PC-3 (cell line): ENCODE measurements at regions not wholly inside any gene's neighbourhood (a gene's known extent, or its start where the extent isn't known, plus 50 kb on each side); places are given as distances from the start of the nearest gene placed in this dataset.

Experiments
- ATAC-seq: fragments of 200-7000 bp; cut with Tn5 transposase; 2 replicates; pipeline ENCODE4 v1.9.1; 2020; ENCODE audit warnings: mild to moderate bottlenecking, moderate library complexity
- BruUV-seq: library from RNA; stranded (reverse); fragments of 400-500 nt; replicated peaks from 2 replicates; lab custom pipeline; 2021; lab: Mats Ljungman, UMichigan
- CTCF ChIA-PET: fragments of 300-600 bp; sonication (Branson Sonifier 250); formaldehyde crosslinking; loops from one replicate; lab custom pipeline; 2022; ENCODE audit warnings: antibody characterized with exemption; lab: Charles Lee
- POLR2A ChIA-PET: fragments of 300-600 bp; sonication (Branson Sonifier 250); formaldehyde crosslinking; loops from one replicate; lab custom pipeline; 2022; ENCODE audit warnings: antibody characterized with exemption; ENCODE audit not compliant: unreplicated experiment; lab: Charles Lee
- DNase-seq: peaks from one replicate; pipeline ENCODE4 v3.0.0-alpha.2; 2015
- H2AFZ ChIP-seq: fragments of 300-600 bp; sonication (generic); 2 replicates; pipeline ENCODE4 v1.6.0; 2016; ENCODE audit warnings: antibody characterized with exemption, low read length
- H3F3A ChIP-seq: fragments of 300-600 bp; sonication (generic); one replicate; pipeline ENCODE4 v1.6.0; 2017; ENCODE audit warnings: antibody characterized with exemption, low read length, control low read depth, mild to moderate bottlenecking; ENCODE audit not compliant: unreplicated experiment
- H3K27ac ChIP-seq: fragments of 300-600 bp; sonication (generic); 2 replicates; pipeline ENCODE4 v1.5.1; 2016; ENCODE audit warnings: mild to moderate bottlenecking, low read length
- H3K27me3 ChIP-seq: fragments of 300-600 bp; sonication (generic); 2 replicates; pipeline ENCODE4 v1.6.1; 2016; ENCODE audit warnings: low read length, mixed read lengths
- H3K36me3 ChIP-seq: fragments of 300-600 bp; sonication (generic); 2 replicates; pipeline ENCODE4 v1.6.1; 2016; ENCODE audit warnings: low read depth, mixed run types, low read length, mixed read lengths
- H3K4me1 ChIP-seq: fragments of 300-600 bp; sonication (generic); 2 replicates; pipeline ENCODE4 v1.5.1; 2016; ENCODE audit warnings: low read length; ENCODE audit not compliant: insufficient read depth
- H3K4me2 ChIP-seq: fragments of 300-600 bp; sonication (generic); 2 replicates; pipeline ENCODE4 v1.6.0; 2016; ENCODE audit warnings: low read length
- H3K4me3 ChIP-seq: fragments of 300-600 bp; sonication (generic); 2 replicates; pipeline ENCODE4 v1.5.1; 2016; ENCODE audit warnings: mild to moderate bottlenecking, low read length, mixed read lengths
- H3K79me2 ChIP-seq: fragments of 300-600 bp; sonication (generic); 2 replicates; pipeline ENCODE4 v1.6.1; 2017; ENCODE audit warnings: low read length, mixed read lengths
- H3K9ac ChIP-seq: fragments of 300-600 bp; sonication (generic); 2 replicates; pipeline ENCODE4 v1.6.0; 2016; ENCODE audit warnings: mild to moderate bottlenecking, low read length
- H3K9me2 ChIP-seq: fragments of 300-600 bp; sonication (generic); replicated peaks from 2 replicates; pipeline ENCODE4 v1.6.1; 2016; ENCODE audit warnings: mixed run types, low read length, mixed read lengths
- H3K9me3 ChIP-seq: fragments of 300-600 bp; sonication (generic); 2 replicates; pipeline ENCODE4 v1.6.1; 2016; ENCODE audit warnings: low read length, mixed read lengths
- H4K20me1 ChIP-seq: fragments of 300-600 bp; sonication (generic); 2 replicates; pipeline ENCODE4 v1.6.1; 2016; ENCODE audit warnings: low read length, mixed read lengths
- CTCF ChIP-seq: fragments of 300-600 bp; sonication (generic); conservative IDR thresholded peaks from 2 replicates; pipeline ENCODE4 v1.5.1; 2017; ENCODE audit warnings: antibody characterized with exemption, low read depth, mild to moderate bottlenecking, low read length
- EZH2 ChIP-seq: fragments of 300-600 bp; sonication (generic); IDR thresholded peaks from one replicate; pipeline ENCODE4 v1.6.1; 2017; ENCODE audit warnings: antibody characterized with exemption, mild to moderate bottlenecking, low read length; ENCODE audit not compliant: unreplicated experiment
- EZH2phosphoT487 ChIP-seq: fragments of 300-600 bp; sonication (generic); IDR thresholded peaks from 2 replicates; pipeline ENCODE4 v1.6.1; 2018; ENCODE audit warnings: mild to moderate bottlenecking, antibody characterized with exemption, low read length, borderline replicate concordance
- intact Hi-C: fragments of 100-400 bp; cut with micrococcal nuclease; formaldehyde crosslinking; loops from 2 replicates; pipeline ENCODE4 v1.9.0; 2023

- Histone ChIP-seq H2AFZ (no peak overlapping the region), H3K9me3 (no peaks in the 10 kb centered on the region), H3K9ac (no peak overlapping the region), H3K4me3 (no peak overlapping the region), H3K4me2 (no peak overlapping the region), H3K27me3 (peaks cover 100% of the 10 kb centered on the region), H4K20me1 (no peaks in the 10 kb centered on the region), H3K79me2 (no peaks in the 10 kb centered on the region), H3K27ac (no peak overlapping the region), H3K4me1 (no peaks in the 10 kb centered on the region), H3F3A (no peaks in the 10 kb centered on the region), H3K36me3 (no peaks in the 10 kb centered on the region), H3K9me2 (no peaks in the 10 kb centered on the region)
- ChIA-PET POLR2A (no interaction called here), CTCF (no interaction called here)
- no peak for DNase-seq
- no TSS peak for BruUV-seq
- intact Hi-C loops = no loop called here
- ATAC-seq = no peak
- TF ChIP-seq CTCF (no peak), EZH2 (no peak), EZH2phosphoT487 (no peak)
Observed at GRCh38 chr5:174189654-174190541, 144.4 kb downstream of the NSG2 start.

DNA sequence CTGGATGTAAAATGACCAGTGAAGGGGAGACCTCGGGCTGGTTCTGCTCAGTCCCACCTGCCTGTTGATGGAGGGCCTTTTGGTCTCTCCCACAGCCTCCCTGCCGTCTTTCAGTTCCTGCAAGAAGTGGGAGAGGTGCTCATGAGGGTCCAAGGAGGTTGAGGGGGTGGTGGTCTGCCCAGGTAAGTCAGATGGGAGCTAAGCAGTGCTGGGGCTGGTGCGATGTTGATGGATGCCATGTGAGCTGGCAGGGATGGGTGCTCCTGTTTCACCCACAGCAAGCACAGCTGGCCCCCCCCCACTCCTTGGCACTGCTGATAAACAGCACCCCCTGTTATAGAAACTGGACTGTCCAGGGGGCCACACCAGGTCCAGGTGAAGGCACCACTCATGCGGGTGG is 145.6 kb downstream of the NSG2 start:
- H3K79me2 ChIP-seq = no peaks in the 10 kb centered on the region
- H3K9me2 ChIP-seq = no peaks in the 10 kb centered on the region
- no peaks in the 10 kb centered on the region for H3K4me1 ChIP-seq
- H3K36me3 ChIP-seq = no peaks in the 10 kb centered on the region
- H2AFZ ChIP-seq = no peak overlapping the region
- no peak for ATAC-seq
- H3K9me3 ChIP-seq = no peaks in the 10 kb centered on the region
- DNase-seq = no peak
- H3K4me2 ChIP-seq = no peak overlapping the region
- no peak overlapping the region for H3K9ac ChIP-seq
- H3F3A ChIP-seq = no peaks in the 10 kb centered on the region
- CTCF ChIA-PET = no interaction called here
- POLR2A ChIA-PET = no interaction called here
- peaks cover 100% of the 10 kb centered on the region for H3K27me3 ChIP-seq
- intact Hi-C loops = no loop called here
- no TSS peak for BruUV-seq
- no peak overlapping the region for H3K4me3 ChIP-seq
- no peak for TF ChIP-seq EZH2phosphoT487
- no peak for TF ChIP-seq EZH2
- TF ChIP-seq CTCF = no peak
- no peaks in the 10 kb centered on the region for H4K20me1 ChIP-seq
- H3K27ac ChIP-seq = no peak overlapping the region
